Keratinocyte (primary cell): ENCODE measurements at regions not wholly inside any gene's neighbourhood (a gene's known extent, or its start where the extent isn't known, plus 50 kb on each side); places are given as distances from the start of the nearest gene placed in this dataset.

Experiments used
- DNase-seq: peaks from one replicate; pipeline ENCODE4 v3.0.0-alpha.2; 2011; ENCODE audit warnings: low read depth, missing footprints, low spot score
- FAIRE-seq: peaks from 2 replicates; lab custom pipeline; 2011; peaks lifted over from hg19 to GRCh38; lab: Jason Lieb, UNC
- H2AFZ ChIP-seq: 2 replicates; pipeline ENCODE4 v1.6.0; 2012; ENCODE audit warnings: low read length, control low read depth, inconsistent platforms; ENCODE audit not compliant: control insufficient read depth
- H3K27ac ChIP-seq: 2 replicates; pipeline ENCODE4 v1.5.1; 2011; ENCODE audit warnings: low read length; ENCODE audit not compliant: control insufficient read depth, insufficient read depth
- H3K27me3 ChIP-seq: 3 replicates; pipeline ENCODE4 v1.6.0; 2011; ENCODE audit warnings: low read length; ENCODE audit not compliant: control insufficient read depth, insufficient read depth; ENCODE audit errors: extremely low read depth
- H3K36me3 ChIP-seq, 2 experiments: 2 replicates in 1 of 2; 3 replicates in 1 of 2; pipeline ENCODE4 v1.5.1; 2011; ENCODE audit warnings: low read length in 2 of 2, mild to moderate bottlenecking in 1 of 2; ENCODE audit not compliant: control insufficient read depth in 2 of 2, insufficient read depth in 2 of 2; ENCODE audit errors: extremely low read depth in 1 of 2
- H3K4me1 ChIP-seq: 3 replicates; pipeline ENCODE4 v1.5.1; 2011; ENCODE audit warnings: low read length; ENCODE audit not compliant: control insufficient read depth, insufficient read depth; ENCODE audit errors: extremely low read depth
- H3K4me2 ChIP-seq: 3 replicates; pipeline ENCODE4 v1.6.0; 2011; ENCODE audit warnings: low read depth, low read length; ENCODE audit not compliant: control insufficient read depth, insufficient read depth; ENCODE audit errors: extremely low read depth
- H3K4me3 ChIP-seq, 3 experiments: fragments of 200-600 bp in 1 of 3; sonication (generic) in 1 of 3; 2 replicates in 2 of 3; 3 replicates in 1 of 3; pipeline ENCODE4 v1.5.1; 2011 to 2016; ENCODE audit warnings: low read length in 3 of 3, mild to moderate bottlenecking in 3 of 3, control low read depth in 2 of 3, inconsistent platforms in 1 of 3, low read depth in 1 of 3, mixed read lengths in 1 of 3, mixed run types in 1 of 3, moderate library complexity in 1 of 3; ENCODE audit not compliant: control insufficient read depth in 2 of 3, insufficient read depth in 2 of 3; ENCODE audit errors: extremely low read depth in 1 of 3
- H3K79me2 ChIP-seq: 2 replicates; pipeline ENCODE4 v1.6.0; 2012; ENCODE audit warnings: low read length; ENCODE audit not compliant: control insufficient read depth, insufficient read depth
- H3K9ac ChIP-seq: 3 replicates; pipeline ENCODE4 v1.6.0; 2011; ENCODE audit warnings: low read length; ENCODE audit not compliant: control insufficient read depth, insufficient read depth; ENCODE audit errors: extremely low read depth
- H3K9me1 ChIP-seq: 3 replicates; pipeline ENCODE4 v1.6.0; 2011; ENCODE audit warnings: low read length; ENCODE audit not compliant: control insufficient read depth, insufficient read depth; ENCODE audit errors: extremely low read depth
- H3K9me3 ChIP-seq: 2 replicates; pipeline ENCODE4 v1.5.1; 2012; ENCODE audit warnings: low read depth, low read length; ENCODE audit not compliant: control insufficient read depth
- H4K20me1 ChIP-seq: 3 replicates; pipeline ENCODE4 v1.6.0; 2011; ENCODE audit warnings: low read length; ENCODE audit not compliant: control insufficient read depth, insufficient read depth; ENCODE audit errors: extremely low read depth
- EZH2 ChIP-seq: IDR thresholded peaks from one replicate; pipeline ENCODE4 v1.6.1; 2012; ENCODE audit warnings: inconsistent platforms, mild to moderate bottlenecking, low read length, moderate library complexity
- dilution Hi-C: fragments of 300-500 bp; cut with MboI; formaldehyde crosslinking; loops from one replicate; pipeline ENCODE4 v1.7.0; 2020; ENCODE audit warnings: low sequenced_read_pairs; ENCODE audit not compliant: extremely low pct_ligation_motif_present
- TF ChIP-seq, protein P1 (sequence below), 3 experiments: IDR thresholded peaks in 1 of 3; conservative IDR thresholded peaks in 1 of 3; optimal IDR thresholded peaks in 1 of 3; 2 replicates in 2 of 3; 3 replicates in 1 of 3; pipeline versions ENCODE3 to v1.5.1; 2011; ENCODE audit warnings: low read length in 3 of 3, mild to moderate bottlenecking in 3 of 3, moderate library complexity in 2 of 3, control low read depth in 1 of 3, inconsistent platforms in 1 of 3; ENCODE audit not compliant: insufficient read depth in 2 of 3; ENCODE audit errors: extremely low read depth in 1 of 3

DNA sequence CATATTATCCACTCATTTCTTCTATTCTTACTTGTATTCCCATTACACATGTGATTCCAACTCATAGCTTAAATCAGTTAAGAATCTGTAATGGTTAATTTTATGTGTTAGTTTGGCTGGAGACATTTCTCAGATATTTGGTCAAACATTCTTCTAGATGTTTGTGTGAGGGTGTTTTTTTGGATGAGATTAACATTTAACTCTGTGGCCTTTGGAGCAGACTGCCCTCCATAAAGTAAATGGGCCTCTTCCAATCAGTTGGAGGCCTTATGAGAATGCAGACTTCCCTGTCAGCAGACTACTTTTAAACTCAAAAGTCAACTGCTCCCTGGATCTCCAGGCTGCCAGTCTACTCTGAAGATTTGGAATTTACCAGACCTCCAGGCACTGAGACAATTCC lies 976.8 kb upstream of the ACVR2A start:
- Histone ChIP-seq H3K79me2 (no peaks in the 10 kb centered on the region), H3K9ac (no peak overlapping the region), H3K4me2 (no peak overlapping the region), H3K4me3 (no peak overlapping the region), H3K9me3 (peaks cover 2% of the 10 kb centered on the region), H3K27ac (no peak overlapping the region), H2AFZ (no peak overlapping the region), H3K36me3 (no peaks in the 10 kb centered on the region), H3K9me1 (no peaks in the 10 kb centered on the region), H3K27me3 (no peaks in the 10 kb centered on the region), H4K20me1 (no peaks in the 10 kb centered on the region), H3K4me1 (no peaks in the 10 kb centered on the region)
- DNase-seq (no peak), FAIRE-seq (no peak)
- TF ChIP-seq, protein P1, sequence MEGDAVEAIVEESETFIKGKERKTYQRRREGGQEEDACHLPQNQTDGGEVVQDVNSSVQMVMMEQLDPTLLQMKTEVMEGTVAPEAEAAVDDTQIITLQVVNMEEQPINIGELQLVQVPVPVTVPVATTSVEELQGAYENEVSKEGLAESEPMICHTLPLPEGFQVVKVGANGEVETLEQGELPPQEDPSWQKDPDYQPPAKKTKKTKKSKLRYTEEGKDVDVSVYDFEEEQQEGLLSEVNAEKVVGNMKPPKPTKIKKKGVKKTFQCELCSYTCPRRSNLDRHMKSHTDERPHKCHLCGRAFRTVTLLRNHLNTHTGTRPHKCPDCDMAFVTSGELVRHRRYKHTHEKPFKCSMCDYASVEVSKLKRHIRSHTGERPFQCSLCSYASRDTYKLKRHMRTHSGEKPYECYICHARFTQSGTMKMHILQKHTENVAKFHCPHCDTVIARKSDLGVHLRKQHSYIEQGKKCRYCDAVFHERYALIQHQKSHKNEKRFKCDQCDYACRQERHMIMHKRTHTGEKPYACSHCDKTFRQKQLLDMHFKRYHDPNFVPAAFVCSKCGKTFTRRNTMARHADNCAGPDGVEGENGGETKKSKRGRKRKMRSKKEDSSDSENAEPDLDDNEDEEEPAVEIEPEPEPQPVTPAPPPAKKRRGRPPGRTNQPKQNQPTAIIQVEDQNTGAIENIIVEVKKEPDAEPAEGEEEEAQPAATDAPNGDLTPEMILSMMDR (optimal IDR thresholded peaks at IDR 0.05 in 1 of 3, IDR thresholded peaks at IDR 0.05 in 1 of 3, conservative IDR thresholded peaks at IDR 0.05 in 1 of 3; ENCODE audit: extremely low read depth in 1 of 3, insufficient read depth in 2 of 3, low read length in 3 of 3), result no peak
- no peak for TF ChIP-seq EZH2
- dilution Hi-C loops, result no loop called here

DNA sequence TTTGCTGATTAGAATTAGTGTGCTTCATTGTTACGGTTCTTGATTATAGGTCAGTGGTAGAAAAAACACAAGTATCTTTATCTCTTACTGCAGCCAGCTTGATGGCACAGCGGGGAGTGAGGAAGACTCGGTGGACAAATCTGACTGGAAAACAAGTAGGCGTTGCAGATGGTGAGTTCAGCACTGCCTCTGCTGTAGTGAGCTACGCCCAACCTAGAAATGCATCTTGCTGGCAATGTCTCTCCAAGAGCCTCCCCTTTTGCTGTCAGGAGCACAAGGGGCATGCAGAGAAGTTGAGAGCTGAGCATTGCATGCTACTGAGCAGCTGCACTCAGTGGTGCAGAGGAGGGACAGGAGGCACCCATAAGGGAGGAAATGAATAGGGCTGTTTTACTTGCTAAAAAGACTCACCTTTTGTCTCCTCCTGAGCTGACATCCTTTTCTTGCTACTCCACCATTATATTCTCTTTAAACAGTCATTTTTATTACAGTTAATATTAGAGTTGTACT lies 977.3 kb upstream of the ACVR2A start:
- no peak overlapping the region for H2AFZ ChIP-seq
- no peaks in the 10 kb centered on the region for H3K79me2 ChIP-seq
- no peaks in the 10 kb centered on the region for H3K4me1 ChIP-seq
- no peak overlapping the region for H3K27ac ChIP-seq
- no peaks in the 10 kb centered on the region for H4K20me1 ChIP-seq
- TF ChIP-seq, protein P1 (optimal IDR thresholded peaks at IDR 0.05 in 1 of 3, IDR thresholded peaks at IDR 0.05 in 1 of 3, conservative IDR thresholded peaks at IDR 0.05 in 1 of 3; ENCODE audit: extremely low read depth in 1 of 3, insufficient read depth in 2 of 3, low read length in 3 of 3), result no peak
- no peak for TF ChIP-seq EZH2
- no peak for FAIRE-seq
- H3K27me3 ChIP-seq, result no peaks in the 10 kb centered on the region
- no peak overlapping the region for H3K9ac ChIP-seq
- no peak overlapping the region for H3K4me2 ChIP-seq
- no peak for DNase-seq
- dilution Hi-C loops, result no loop called here
- no peaks in the 10 kb centered on the region for H3K9me1 ChIP-seq
- H3K4me3 ChIP-seq, result no peak overlapping the region
- peaks cover 2% of the 10 kb centered on the region for H3K9me3 ChIP-seq
- H3K36me3 ChIP-seq, result no peaks in the 10 kb centered on the region
